H1 (cell line): ENCODE measurements at regions not wholly inside any gene's neighbourhood (a gene's known extent, or its start where the extent isn't known, plus 50 kb on each side); places are given as distances from the start of the nearest gene placed in this dataset.

Experiments
- CTCF ChIA-PET: fragments of 300-600 bp; sonication (Branson Sonifier 250); formaldehyde crosslinking; loops from one replicate; lab custom pipeline; 2021; ENCODE audit not compliant: partially characterized antibody; lab: Charles Lee
- POLR2A ChIA-PET: fragments of 300-600 bp; sonication (Branson Sonifier 250); formaldehyde crosslinking; loops from one replicate; lab custom pipeline; 2021; ENCODE audit warnings: inconsistent platforms; ENCODE audit not compliant: partially characterized antibody; lab: Charles Lee
- DNase-seq, 2 experiments: peaks; one replicate each; pipeline versions ENCODE4 v3.0.0 to v3.0.0-alpha.2; 2010 to 2022; ENCODE audit warnings: low spot score in 2 of 2, low read depth in 1 of 2, mixed read lengths in 1 of 2
- FAIRE-seq: peaks from 2 replicates; lab custom pipeline; 2011; peaks lifted over from hg19 to GRCh38; lab: Jason Lieb, UNC
- H2AFZ ChIP-seq: 2 replicates; pipeline ENCODE4 v1.8.1; 2012; ENCODE audit warnings: low read length, inconsistent platforms
- H2AK5ac ChIP-seq: 2 replicates; pipeline ENCODE4 v1.6.1; 2013; ENCODE audit warnings: low read depth, low read length
- H2BK120ac ChIP-seq: replicated peaks from 2 replicates; pipeline ENCODE3; 2013; ENCODE audit warnings: low read depth, low read length, inconsistent platforms
- H2BK12ac ChIP-seq: 2 replicates; pipeline ENCODE4 v1.6.1; 2013; ENCODE audit warnings: low read depth, low read length
- H2BK15ac ChIP-seq: 2 replicates; pipeline ENCODE4 v1.6.1; 2013; ENCODE audit warnings: low read length
- H2BK20ac ChIP-seq: 2 replicates; pipeline ENCODE4 v1.6.1; 2013; ENCODE audit warnings: low read length
- H2BK5ac ChIP-seq: 2 replicates; pipeline ENCODE4 v1.6.1; 2013; ENCODE audit warnings: low read depth, low read length
- H3K14ac ChIP-seq: 2 replicates; pipeline ENCODE4 v1.6.1; 2013; ENCODE audit warnings: inconsistent platforms; ENCODE audit not compliant: insufficient read length
- H3K18ac ChIP-seq: 2 replicates; pipeline ENCODE4 v1.6.1; 2013; ENCODE audit warnings: low read length; ENCODE audit errors: extremely low read depth
- H3K23ac ChIP-seq: 2 replicates; pipeline ENCODE4 v1.6.1; 2013; ENCODE audit warnings: inconsistent platforms; ENCODE audit not compliant: insufficient read length
- H3K23me2 ChIP-seq: 2 replicates; pipeline ENCODE4 v1.6.1; 2013; ENCODE audit warnings: low read depth, low read length
- H3K27ac ChIP-seq: 2 replicates; pipeline ENCODE4 v1.6.1; 2011; ENCODE audit warnings: low read depth, low read length, inconsistent platforms
- H3K27me3 ChIP-seq, 4 experiments: replicated peaks in 1 of 4; 1 replicate in 1 of 4; 2 replicates in 3 of 4; pipeline versions ENCODE4 v1.6.1 to v1.8.1; 2011 to 2013; ENCODE audit warnings: low read length in 3 of 4, mild to moderate bottlenecking in 3 of 4, inconsistent platforms in 2 of 4, mixed read lengths in 2 of 4, moderate library complexity in 1 of 4; ENCODE audit not compliant: control insufficient read depth in 3 of 4, insufficient read depth in 3 of 4; ENCODE audit errors: extremely low read depth in 1 of 4
- H3K36me3 ChIP-seq, 4 experiments: 2 replicates each; pipeline versions ENCODE4 v1.6.1 to v1.8.1; 2011 to 2013; ENCODE audit warnings: mild to moderate bottlenecking in 4 of 4, low read length in 3 of 4, moderate library complexity in 2 of 4, control low read depth in 1 of 4, inconsistent platforms in 1 of 4; ENCODE audit not compliant: insufficient read depth in 4 of 4, control insufficient read depth in 2 of 4
- H3K4ac ChIP-seq: replicated peaks from 2 replicates; pipeline ENCODE3; 2013; ENCODE audit warnings: low read length, low read depth, mixed read lengths, inconsistent platforms; ENCODE audit not compliant: insufficient read length
- H3K4me1 ChIP-seq, 4 experiments: replicated peaks in 1 of 4; 1 replicate in 1 of 4; 2 replicates in 3 of 4; pipeline versions ENCODE4 v1.6.1 to v1.8.1; 2011 to 2013; ENCODE audit warnings: low read length in 3 of 4, inconsistent platforms in 2 of 4, mixed read lengths in 1 of 4; ENCODE audit not compliant: insufficient read depth in 4 of 4, control insufficient read depth in 3 of 4
- H3K4me2 ChIP-seq, 2 experiments: 2 replicates each; pipeline versions ENCODE4 v1.6.1 to v1.8.1; 2011 to 2013; ENCODE audit warnings: low read depth in 2 of 2, low read length in 2 of 2, control low read depth in 1 of 2, inconsistent platforms in 1 of 2, mild to moderate bottlenecking in 1 of 2; ENCODE audit not compliant: insufficient read depth in 1 of 2
- H3K4me3 ChIP-seq, 4 experiments: fragments of 200-600, 300-600 bp in 1 of 4; sonication (generic), shearing (Covaris generic), sonication (Bioruptor Twin) in 1 of 4; 2 replicates each; pipeline versions ENCODE4 v1.5.1 to v1.8.1; 2011 to 2016; ENCODE audit warnings: low read length in 4 of 4, low read depth in 3 of 4, control low read depth in 2 of 4, inconsistent platforms in 2 of 4, mild to moderate bottlenecking in 2 of 4, mixed read lengths in 1 of 4, moderate library complexity in 1 of 4; ENCODE audit not compliant: insufficient read depth in 2 of 4; ENCODE audit errors: extremely low read depth in 1 of 4
- H3K56ac ChIP-seq: replicated peaks from 2 replicates; pipeline ENCODE3; 2013; ENCODE audit warnings: low read depth, mild to moderate bottlenecking, mixed read lengths, low read length, inconsistent platforms; ENCODE audit not compliant: insufficient read length
- H3K79me1 ChIP-seq: 2 replicates; pipeline ENCODE4 v1.6.1; 2013; ENCODE audit warnings: low read depth, low read length, control low read depth
- H3K79me2 ChIP-seq, 2 experiments: 2 replicates each; pipeline versions ENCODE4 v1.6.1 to v1.8.1; 2012 to 2013; ENCODE audit warnings: low read length in 2 of 2, mild to moderate bottlenecking in 2 of 2, inconsistent platforms in 1 of 2; ENCODE audit not compliant: insufficient read depth in 2 of 2, control insufficient read depth in 1 of 2
- H3K9ac ChIP-seq, 4 experiments: replicated peaks in 1 of 4; 1 replicate in 1 of 4; 2 replicates in 3 of 4; pipeline versions ENCODE4 v1.6.1 to v1.8.1; 2011 to 2013; ENCODE audit warnings: low read depth in 3 of 4, low read length in 3 of 4, control low read depth in 2 of 4, mild to moderate bottlenecking in 2 of 4, moderate library complexity in 2 of 4, inconsistent platforms in 1 of 4; ENCODE audit errors: extremely low read depth in 1 of 4
- H3K9me3 ChIP-seq, 2 experiments: 2 replicates each; pipeline versions ENCODE4 v1.6.1 to v1.8.1; 2012 to 2013; ENCODE audit warnings: mild to moderate bottlenecking in 2 of 2, moderate library complexity in 2 of 2, control low read depth in 1 of 2, inconsistent platforms in 1 of 2, low read depth in 1 of 2, low read length in 1 of 2, mixed read lengths in 1 of 2; ENCODE audit not compliant: insufficient read depth in 2 of 2
- H4K20me1 ChIP-seq, 2 experiments: replicated peaks in 1 of 2; 2 replicates each; pipeline versions ENCODE3 to v1.8.1; 2011 to 2013; ENCODE audit warnings: inconsistent platforms in 2 of 2, low read length in 2 of 2, mild to moderate bottlenecking in 1 of 2; ENCODE audit not compliant: insufficient read depth in 2 of 2, control insufficient read depth in 1 of 2
- H4K5ac ChIP-seq: 2 replicates; pipeline ENCODE4 v1.6.1; 2013; ENCODE audit warnings: low read length, low read depth, mixed read lengths, inconsistent platforms; ENCODE audit not compliant: insufficient read length
- H4K8ac ChIP-seq: 2 replicates; pipeline ENCODE4 v1.8.0; 2013; ENCODE audit warnings: mild to moderate bottlenecking, moderate library complexity, low read length, inconsistent platforms; ENCODE audit not compliant: insufficient read depth; ENCODE audit errors: extremely low read depth
- H4K91ac ChIP-seq: replicated peaks from 2 replicates; pipeline ENCODE3; 2013; ENCODE audit warnings: low read length, mixed read lengths, inconsistent platforms; ENCODE audit not compliant: insufficient read length
- BACH1 ChIP-seq: IDR thresholded peaks from 2 replicates; pipeline ENCODE4 v1.6.1; 2012; ENCODE audit warnings: low read length, improper control_type of control experiment
- CHD1 ChIP-seq: IDR thresholded peaks from 2 replicates; pipeline ENCODE4 v1.6.1; 2012; ENCODE audit warnings: low read depth, low read length, improper control_type of control experiment
- JUND ChIP-seq: IDR thresholded peaks from 2 replicates; pipeline ENCODE4 v1.6.1; 2011; ENCODE audit warnings: mild to moderate bottlenecking, improper control_type of control experiment, low read length
- MAFK ChIP-seq: IDR thresholded peaks from 2 replicates; pipeline ENCODE4 v1.6.1; 2012; ENCODE audit warnings: low read depth, mild to moderate bottlenecking, improper control_type of control experiment, low read length
- POU5F1 ChIP-seq: IDR thresholded peaks from 2 replicates; pipeline ENCODE4 v1.6.1; 2011; ENCODE audit warnings: low read depth, mild to moderate bottlenecking, low read length, moderate library complexity
- TBP ChIP-seq: IDR thresholded peaks from 2 replicates; pipeline ENCODE4 v1.6.1; 2011; ENCODE audit warnings: low read depth, low read length, improper control_type of control experiment
- WGBS, 2 experiments: shearing (Covaris generic) in 1 of 2; methylation state at CpG; one replicate each; pipeline versions ENCODE4 v1.1.6 to v1.1.7; 2013 to 2015; ENCODE audit warnings: low lambda C conversion rate in 2 of 2, mixed read lengths in 2 of 2, inconsistent platforms in 1 of 2, low coverage in 1 of 2, missing lambda C conversion rate in 1 of 2; ENCODE audit not compliant: insufficient replicate concordance in 2 of 2, insufficient coverage in 1 of 2, insufficient read length in 1 of 2; ENCODE audit errors: extremely low coverage in 1 of 2, missing lambda C conversion rate in 1 of 2; 5-methylcytosine and 5-hydroxymethylcytosine counted together

- Histone ChIP-seq H3K23me2 (no peaks in the 10 kb centered on the region), H3K18ac (peak overlapping the region; percentile 71; the same call in 1 of the 2 replicates), H3K9me3 (no peaks in the 10 kb centered on the region), H2BK5ac (no peak overlapping the region), H3K56ac (no peak overlapping the region), H3K4me2 (no peak overlapping the region; a peak in 1 of 4 replicates), H4K8ac (no peak overlapping the region), H4K20me1 (no peaks in the 10 kb centered on the region), H3K14ac (no peak overlapping the region), H2BK120ac (no peak overlapping the region), H3K4me3 (no peak overlapping the region), H3K27me3 (no peaks in the 10 kb centered on the region), H2AK5ac (0 out of 2 replicates have a peak overlapping the region, but pooled peaks have one; percentile 44), H4K5ac (no peak overlapping the region), H3K79me1 (no peaks in the 10 kb centered on the region), H3K4me1 (peaks cover 0 to 2% (median 0%) of the 10 kb centered on the region in 4 experiments; a peak in 1 of 7 replicates), H3K27ac (no peak overlapping the region), H4K91ac (no peak overlapping the region), H2BK20ac (no peak overlapping the region), H2BK12ac (peak overlapping the region; percentile 71; the same call in 1 of the 2 replicates), H3K23ac (no peak overlapping the region), H2BK15ac (peak overlapping the region; percentile 46; the same call in 1 of the 2 replicates), H2AFZ (peak overlapping the region; percentile 79; the same call in 1 of the 2 replicates), H3K4ac (no peak overlapping the region), H3K79me2 (no peaks in the 10 kb centered on the region), H3K9ac (no peak overlapping the region), H3K36me3 (no peaks in the 10 kb centered on the region)
- whole genome bisulfite sequencing, 2 experiments = 93% methylated on average over 47 of the region's 52 CpGs; no CpG with 5 or more reads in 1 of the 2 experiments
- ChIA-PET CTCF (no interaction called here), POLR2A (no interaction called here)
- no peak for FAIRE-seq
- no peak for DNase-seq
- TF ChIP-seq CHD1 (no peak), MAFK (no peak), POU5F1 (no peak), BACH1 (no peak), JUND (no peak), TBP (no peak)
Observed at GRCh38 chr7:10779465-10780399, 193.9 kb upstream of the PHF14 start.
